SIG-M5 (cell line): ENCODE measurements at regions not wholly inside any gene's neighbourhood (a gene's known extent, or its start where the extent isn't known, plus 50 kb on each side); places are given as distances from the start of the nearest gene placed in this dataset.
"Not testable (repeated sequence)": the region's sequence is repeated elsewhere in the genome, so short reads cannot be mapped to it uniquely, and the experiment has no call there.

ENCODE experiments used
- DNase-seq: peaks from one replicate; lab custom pipeline; 2025; lab: John Stamatoyannopoulos, UW

DNA sequence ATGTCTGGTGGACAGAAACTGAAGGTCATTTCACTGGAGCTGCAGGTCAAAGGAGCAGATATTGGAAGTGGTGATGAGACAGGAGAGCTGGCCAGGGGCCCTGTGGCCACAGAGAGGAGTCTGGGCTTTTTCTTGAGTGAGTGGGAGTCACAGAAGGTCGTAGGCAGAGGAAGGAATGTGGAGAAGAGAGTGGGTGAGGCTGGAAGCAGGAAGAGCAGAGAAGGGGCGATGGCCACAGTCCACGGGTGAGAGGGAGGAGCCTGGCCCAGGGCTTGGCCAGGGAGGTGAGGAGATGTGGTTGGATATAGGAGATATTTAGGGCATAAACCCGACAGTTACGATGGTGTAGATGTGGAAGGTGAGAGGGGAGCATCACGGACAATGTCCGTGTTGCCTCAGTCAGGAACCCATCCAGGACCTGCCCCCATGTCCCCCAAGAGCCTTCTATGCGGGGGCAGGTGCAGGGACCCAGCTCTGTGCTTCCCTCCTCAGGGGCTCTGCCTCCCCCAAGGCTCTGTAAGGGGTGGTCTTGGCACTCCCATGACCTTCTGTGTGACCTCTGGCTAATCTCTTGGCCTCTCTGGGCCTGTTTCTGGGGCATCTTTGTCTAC lies 150.5 kb upstream of the PTPN1 start:
- no peak for DNase-seq

DNA sequence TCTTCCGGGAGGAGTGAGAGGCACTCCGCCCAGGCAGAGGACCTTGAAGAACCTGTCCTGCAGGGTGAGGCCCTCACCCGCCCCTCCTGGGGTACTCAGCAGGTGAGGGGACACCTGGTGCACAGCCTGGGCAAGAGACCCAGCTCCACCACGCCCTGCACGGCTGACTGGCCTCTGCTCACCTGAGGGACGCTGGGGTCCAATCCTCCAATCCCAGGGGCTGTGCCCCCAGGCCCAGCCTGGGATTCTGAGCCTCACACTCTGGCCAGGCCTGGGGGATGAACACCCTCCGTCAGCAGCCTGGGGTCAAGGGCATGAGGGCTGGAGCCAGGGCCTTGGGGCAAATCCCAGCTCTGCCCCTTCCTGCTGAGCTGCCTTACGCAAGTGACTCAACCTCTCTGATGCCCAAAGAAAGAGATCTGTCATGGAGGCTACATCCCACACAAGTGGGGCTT lies 149.9 kb upstream of the PTPN1 start:
- no peak for DNase-seq

DNA sequence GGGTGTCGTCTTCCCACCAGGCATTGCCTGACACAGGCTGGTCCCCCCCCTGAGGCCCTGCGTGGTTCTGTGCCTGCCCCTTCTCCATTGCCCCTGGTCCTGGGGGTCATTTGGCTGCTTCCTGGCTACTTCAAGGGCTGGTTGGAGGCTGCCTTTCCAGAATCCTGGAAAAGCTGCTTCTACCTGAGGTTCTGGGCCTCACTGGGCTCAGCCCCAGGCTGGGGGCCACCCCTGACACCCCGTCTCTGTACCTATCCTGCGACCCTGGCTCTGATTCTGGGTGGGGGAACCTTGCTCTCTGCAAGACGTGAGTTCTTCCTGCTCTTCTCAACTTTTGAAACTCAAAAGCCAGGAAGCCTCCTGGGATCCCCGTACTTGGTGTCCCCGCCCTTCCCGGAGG lies 149.3 kb upstream of the PTPN1 start:
- DNase-seq, result no peak

DNA sequence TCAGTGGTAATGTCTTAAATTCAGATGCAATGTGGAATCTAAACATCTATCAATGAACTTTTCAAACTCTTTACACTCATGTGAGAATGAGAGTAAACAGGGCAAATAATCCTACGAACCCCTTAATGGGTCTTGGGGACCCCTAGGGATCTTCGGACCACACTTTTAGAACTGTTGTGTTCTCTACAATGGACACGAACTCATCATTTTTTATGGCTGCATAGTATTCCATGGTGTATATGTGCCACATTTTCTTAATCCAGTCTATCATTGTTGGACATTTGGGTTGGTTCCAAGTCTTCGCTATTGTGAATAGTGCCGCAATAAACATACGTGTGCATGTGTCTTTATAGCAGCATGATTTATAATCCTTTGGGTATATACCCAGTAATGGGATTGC lies 148.0 kb upstream of the PTPN1 start:
- DNase-seq, result not testable (repeated sequence)

- no peak for DNase-seq
Observed at GRCh38 chr20:50363027-50363426, 147.2 kb upstream of the PTPN1 start.

DNA sequence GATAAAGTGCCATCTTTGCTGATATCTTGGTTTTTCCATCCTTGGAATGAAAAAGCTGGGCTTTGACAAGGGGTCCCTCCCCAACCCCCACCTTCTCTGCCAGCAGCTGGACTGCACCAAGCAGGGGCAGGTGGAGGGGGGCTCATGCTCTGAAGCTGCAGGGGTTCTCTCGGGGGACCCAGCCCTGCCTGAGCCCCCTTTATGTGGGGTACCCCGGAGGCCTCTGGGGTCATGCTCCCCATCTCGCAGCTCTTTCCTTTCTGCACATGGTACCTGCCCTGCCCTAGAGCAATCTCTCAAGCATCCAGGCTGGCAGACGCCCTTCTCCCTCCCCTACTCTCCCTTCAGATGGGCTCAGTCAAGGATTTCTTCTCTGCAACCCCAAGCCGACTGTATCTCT lies 146.7 kb upstream of the PTPN1 start:
- no peak for DNase-seq

- no peak for DNase-seq
Observed at GRCh38 chr20:50364542-50364941, 145.6 kb upstream of the PTPN1 start.

GRCh38 chr20:50366270-50367103 lies 143.7 kb upstream of the PTPN1 start:
- no peak for DNase-seq

DNA sequence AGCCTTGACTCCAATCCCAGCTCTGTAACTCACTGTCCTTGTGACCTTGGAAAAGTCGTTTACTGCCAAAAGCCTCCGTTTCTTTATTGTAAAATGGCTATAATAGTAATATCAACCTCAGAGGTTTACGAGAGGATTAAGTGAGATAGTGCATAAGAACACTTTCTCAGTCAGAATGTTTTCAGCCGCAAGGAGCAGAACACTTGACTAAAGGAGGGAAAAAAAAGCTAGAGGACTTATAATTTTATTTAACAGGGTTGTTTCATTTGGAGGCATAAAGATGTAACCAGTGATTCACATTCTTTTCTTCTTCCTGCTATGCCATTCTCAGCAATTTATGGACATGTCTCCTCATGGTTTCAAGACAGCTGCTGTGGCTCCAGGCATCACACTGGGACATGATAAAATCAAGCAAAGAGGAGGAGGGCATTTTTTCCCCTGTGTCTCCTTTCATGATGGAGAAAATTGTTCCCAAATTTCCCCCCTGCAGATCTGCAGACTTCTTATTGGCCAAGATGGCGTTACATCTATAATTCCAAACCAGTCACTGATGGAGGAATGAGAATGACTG lies 143.0 kb upstream of the PTPN1 start:
- DNase-seq, result no peak

- no peak for DNase-seq
Observed at GRCh38 chr20:50367739-50368375, 142.3 kb upstream of the PTPN1 start.

- DNase-seq, result no peak
Observed at GRCh38 chr20:50368386-50368785, 141.8 kb upstream of the PTPN1 start.

DNA sequence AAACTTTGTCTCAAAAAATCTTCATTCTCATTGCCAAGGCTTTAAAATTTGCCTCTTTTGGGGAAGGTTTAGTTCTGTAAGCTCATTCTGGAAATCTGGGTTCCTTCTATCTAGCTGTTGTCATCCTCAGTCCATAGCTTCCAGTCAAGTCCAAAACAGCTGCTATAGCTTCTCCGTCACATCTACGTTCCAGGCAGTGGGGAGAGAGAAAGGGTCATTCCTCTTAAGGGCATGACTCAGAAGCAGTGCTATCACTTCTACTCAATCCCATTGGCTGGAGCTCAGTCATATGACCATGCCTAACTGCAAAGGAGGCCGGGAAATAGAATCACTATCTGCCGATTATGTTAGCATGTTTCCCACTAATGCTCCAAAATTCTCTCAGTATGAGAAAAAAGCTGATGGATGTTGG lies 141.4 kb upstream of the PTPN1 start:
- no peak for DNase-seq

DNA sequence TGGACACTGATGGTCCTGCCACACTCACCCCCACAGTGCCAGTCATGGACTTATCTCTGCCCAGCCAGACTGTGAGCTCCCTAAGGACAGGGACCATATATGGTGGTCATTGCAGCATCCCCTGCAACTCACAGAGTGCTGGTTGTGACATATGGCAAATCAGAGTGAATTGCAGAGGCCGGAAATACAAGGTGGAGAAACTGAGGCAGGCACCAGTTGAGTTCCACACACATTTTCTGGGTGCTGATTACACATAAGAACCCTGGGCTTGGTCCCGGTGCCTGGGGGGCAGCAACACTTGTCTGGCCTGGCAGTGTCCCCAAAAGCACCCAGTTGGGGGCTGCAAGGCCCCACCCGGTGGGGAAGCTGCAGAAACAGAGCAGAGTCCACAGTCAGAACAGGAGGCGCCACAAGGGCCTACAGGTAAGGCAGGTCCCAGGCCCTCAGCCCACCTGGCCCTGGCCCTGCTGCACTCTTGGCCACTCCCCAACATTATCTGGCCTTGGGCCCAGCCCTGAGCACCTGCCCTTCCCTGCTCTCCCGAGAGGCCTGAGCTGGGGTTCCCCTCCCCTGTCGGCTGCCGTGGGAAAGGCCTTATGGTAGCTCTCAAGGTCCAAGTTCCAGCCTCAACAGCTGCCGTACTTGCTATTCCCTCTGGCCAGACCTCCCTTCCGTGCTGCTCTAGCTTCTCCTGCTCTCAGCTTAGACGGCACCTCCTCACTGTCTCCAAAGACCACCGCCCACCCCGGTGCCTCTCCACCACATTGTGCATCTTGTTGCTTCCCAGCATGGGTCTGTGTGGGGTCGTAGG lies 140.8 kb upstream of the PTPN1 start:
- DNase-seq, result no peak

DNA sequence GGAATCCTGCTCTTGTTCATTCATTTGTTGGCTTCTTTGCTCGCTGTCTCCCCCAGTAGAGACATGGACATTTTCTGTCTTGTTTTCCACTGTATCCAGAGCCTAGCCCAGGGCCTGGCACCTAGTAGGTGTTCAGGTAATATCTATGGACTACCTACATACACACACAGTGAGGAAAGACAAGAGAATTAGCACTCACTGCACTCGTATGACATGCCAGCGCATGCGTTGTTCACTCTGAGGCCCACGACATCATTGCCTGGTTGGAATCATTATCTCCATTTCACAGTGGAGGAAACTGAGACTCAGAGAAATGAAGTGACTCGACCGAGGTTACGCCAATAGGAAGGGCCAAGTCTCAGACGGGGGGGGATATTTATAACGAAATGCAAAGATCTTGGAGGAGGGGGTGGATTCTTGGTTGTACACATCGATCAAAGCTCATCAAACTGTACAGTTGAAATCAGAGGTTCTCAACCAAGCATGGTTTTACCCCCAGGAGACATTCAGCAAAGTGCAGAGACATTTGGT lies 140.1 kb upstream of the PTPN1 start:
- DNase-seq, result no peak

DNA sequence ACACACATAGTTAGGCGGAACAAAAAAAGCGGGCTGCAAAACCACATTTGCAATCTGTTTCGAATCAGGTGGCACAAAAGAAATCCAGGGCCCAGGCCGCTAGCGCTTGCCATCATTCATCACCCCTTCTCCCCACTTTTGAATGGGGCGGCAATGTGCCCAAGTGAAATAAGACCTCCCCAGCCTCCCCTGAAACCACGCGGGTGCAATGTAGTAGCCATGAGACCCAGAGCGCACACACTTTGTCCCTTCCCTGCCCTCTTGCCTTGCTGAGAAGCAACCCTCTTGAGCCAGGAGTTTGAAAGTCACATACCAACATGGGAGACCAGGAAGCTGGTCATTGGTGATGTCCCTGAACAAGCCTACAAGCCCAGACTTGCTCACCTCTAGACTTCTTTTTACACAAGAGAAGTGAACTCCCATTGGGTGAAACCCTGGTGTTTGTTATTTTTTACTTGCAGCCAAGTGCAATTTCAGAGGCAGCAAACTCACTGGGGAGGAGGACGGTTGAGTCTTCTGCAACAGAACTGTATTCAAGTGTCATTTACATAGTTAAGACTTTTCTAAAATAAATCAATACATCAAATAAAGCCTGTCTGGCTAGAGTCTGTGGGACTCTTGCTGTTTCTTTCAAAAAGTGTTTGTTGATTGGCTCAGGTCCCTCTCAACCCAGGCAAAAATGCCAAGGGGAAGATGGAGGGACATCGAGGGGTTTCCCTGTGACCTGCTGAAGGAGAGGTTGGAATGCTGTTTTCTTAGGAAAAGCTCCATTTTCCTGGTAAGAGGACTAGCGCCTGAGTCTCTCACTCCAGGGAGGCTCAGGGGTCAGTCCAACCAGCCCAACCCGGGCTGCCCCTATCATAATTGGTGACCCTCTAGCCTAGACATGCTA lies 138.1 kb upstream of the PTPN1 start:
- no peak for DNase-seq

GRCh38 chr20:50372770-50373088 lies 137.5 kb upstream of the PTPN1 start:
- no peak for DNase-seq

- DNase-seq, result no peak
Observed at GRCh38 chr20:50373674-50374286, 136.4 kb upstream of the PTPN1 start.

- no peak for DNase-seq
Observed at GRCh38 chr20:50374541-50375078, 135.6 kb upstream of the PTPN1 start.

DNA sequence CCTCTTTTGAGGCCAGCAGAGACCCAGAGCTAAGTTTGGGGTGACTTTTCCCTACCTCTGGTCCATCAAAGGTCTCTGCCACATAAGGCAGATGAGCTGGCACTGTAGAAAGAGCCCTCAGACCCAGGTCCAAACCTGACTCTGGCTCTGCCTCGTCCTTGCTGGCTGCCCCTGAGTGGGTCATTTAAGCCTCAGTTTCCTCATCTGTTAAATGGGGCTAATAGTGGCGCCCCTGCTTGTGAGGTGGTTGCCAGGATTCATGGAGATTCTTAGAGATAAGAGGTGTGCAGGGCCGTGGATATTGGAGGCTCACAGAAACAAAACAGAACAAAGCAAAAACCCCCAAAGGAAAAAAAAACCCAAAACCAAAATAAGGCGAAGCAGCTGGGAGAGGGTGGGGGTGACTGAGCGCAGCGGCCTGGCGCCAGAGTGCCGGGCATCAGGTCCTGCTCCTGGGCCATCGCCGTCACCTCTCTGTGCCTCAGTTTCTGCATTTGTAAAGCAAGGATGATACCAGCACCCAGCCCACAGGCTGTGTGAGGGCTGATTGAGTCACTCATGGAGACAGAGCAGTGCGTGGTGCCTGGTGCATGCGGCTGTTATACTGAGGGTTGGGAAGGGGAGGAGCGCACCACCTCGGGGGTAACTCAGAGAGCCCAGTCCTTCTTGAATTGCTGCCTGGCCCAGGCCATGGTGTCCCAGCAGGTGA lies 133.8 kb upstream of the PTPN1 start:
- no peak for DNase-seq
